ENCODE measurements at regions not wholly inside any gene's neighbourhood (a gene's known extent, or its start where the extent isn't known, plus 50 kb on each side); places are given as distances from the start of the nearest gene placed in this dataset.

DNA sequence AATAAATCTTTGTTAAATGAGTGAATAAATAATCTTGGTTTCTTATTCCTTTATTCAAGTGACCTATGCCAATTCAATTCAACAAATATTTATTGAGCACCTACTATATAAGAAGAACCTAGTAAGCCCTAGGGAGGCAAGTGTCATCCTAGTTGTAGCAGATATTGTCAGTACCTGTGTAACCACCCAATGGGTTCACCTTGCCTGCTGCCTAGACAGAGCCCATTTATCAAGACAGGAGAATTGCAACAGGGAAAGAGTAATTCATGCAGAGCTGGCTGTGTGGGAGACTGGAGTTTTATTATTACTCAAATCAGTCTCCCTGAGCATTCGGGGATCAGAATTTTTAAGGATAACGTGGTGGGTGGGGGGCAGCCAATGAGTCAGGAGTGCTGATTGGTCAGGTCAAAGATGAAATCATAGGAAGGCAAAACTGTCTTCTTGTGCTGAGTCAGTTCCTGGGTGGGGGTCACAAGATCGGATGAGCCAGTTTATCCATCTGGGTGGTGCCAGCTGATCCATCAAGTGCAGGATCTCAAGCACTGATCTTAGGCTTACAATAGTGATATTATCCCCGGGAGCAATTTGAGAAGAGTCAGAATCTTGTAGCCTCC is 53.8 kb upstream of the KCNA3 start:
- Histone ChIP-seq H3K79me2 (ENCODE audit: insufficient read depth, low read length) (no peaks in the 10 kb centered on the region), H2AFZ (ENCODE audit: low read length) (no peak overlapping the region), H3K4me3 (ENCODE audit: low read depth, low read length, poor library complexity, severe bottlenecking) (no peak overlapping the region), H3K9me3 (ENCODE audit: low read length) (no peaks in the 10 kb centered on the region), H3F3A (ENCODE audit: insufficient read depth, low read length) (no peaks in the 10 kb centered on the region), H4K20me1 (ENCODE audit: insufficient read depth, low read length) (no peaks in the 10 kb centered on the region), H3K4me2 (ENCODE audit: low read length) (no peak overlapping the region), H3K4me1 (ENCODE audit: insufficient read depth, low read length, severe bottlenecking) (peaks cover 18% of the 10 kb centered on the region), H3K9me2 (ENCODE audit: low read depth, low read length) (no peaks in the 10 kb centered on the region), H3K27me3 (ENCODE audit: insufficient read depth, low read length) (no peaks in the 10 kb centered on the region), H3K9ac (ENCODE audit: low read length) (no peak overlapping the region), H3K27ac (ENCODE audit: low read depth, low read length, poor library complexity, severe bottlenecking) (no peak overlapping the region), H3K36me3 (ENCODE audit: insufficient read depth, low read length) (no peaks in the 10 kb centered on the region)
- TF ChIP-seq EZH2 (IDR thresholded peaks at IDR 0.05; ENCODE audit: borderline replicate concordance, low read length), result no peak
- TF ChIP-seq, protein P1, sequence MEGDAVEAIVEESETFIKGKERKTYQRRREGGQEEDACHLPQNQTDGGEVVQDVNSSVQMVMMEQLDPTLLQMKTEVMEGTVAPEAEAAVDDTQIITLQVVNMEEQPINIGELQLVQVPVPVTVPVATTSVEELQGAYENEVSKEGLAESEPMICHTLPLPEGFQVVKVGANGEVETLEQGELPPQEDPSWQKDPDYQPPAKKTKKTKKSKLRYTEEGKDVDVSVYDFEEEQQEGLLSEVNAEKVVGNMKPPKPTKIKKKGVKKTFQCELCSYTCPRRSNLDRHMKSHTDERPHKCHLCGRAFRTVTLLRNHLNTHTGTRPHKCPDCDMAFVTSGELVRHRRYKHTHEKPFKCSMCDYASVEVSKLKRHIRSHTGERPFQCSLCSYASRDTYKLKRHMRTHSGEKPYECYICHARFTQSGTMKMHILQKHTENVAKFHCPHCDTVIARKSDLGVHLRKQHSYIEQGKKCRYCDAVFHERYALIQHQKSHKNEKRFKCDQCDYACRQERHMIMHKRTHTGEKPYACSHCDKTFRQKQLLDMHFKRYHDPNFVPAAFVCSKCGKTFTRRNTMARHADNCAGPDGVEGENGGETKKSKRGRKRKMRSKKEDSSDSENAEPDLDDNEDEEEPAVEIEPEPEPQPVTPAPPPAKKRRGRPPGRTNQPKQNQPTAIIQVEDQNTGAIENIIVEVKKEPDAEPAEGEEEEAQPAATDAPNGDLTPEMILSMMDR (IDR thresholded peaks at IDR 0.05; ENCODE audit: low read length), result no peak

DNA sequence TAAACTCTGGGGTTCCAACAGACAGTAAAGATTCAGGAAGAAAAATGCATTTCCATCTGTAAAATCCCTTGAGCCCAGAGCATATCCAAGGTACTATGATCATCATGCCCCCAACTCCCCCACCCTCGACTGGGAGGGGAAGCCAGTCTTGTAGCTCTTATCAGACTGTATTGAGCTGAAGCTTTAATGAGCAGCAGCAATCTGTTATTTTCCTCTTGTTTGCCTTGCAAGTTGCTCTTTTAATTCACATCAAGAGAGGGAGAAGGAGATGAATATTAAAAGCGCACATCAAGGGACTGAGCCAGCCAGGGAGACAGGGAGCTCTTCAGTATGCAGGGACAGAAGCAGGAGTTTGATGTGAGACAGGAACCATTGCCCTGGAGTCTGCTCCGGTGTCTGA is 52.5 kb upstream of the KCNA3 start:
- H3K9ac ChIP-seq (ENCODE audit: low read length), result 0 out of 2 replicates have a peak overlapping the region, but pooled peaks have one; percentile 26
- 0 out of 2 replicates have a peak overlapping the region, but pooled peaks have one; percentile 61 for H2AFZ ChIP-seq (ENCODE audit: low read length)
- H3K9me2 ChIP-seq (ENCODE audit: low read depth, low read length), result no peaks in the 10 kb centered on the region
- TF ChIP-seq, protein P1 (IDR thresholded peaks at IDR 0.05; ENCODE audit: low read length), result no peak
- TF ChIP-seq EZH2 (IDR thresholded peaks at IDR 0.05; ENCODE audit: borderline replicate concordance, low read length), result no peak
- no peaks in the 10 kb centered on the region for H4K20me1 ChIP-seq (ENCODE audit: insufficient read depth, low read length)
- no peak overlapping the region for H3K4me3 ChIP-seq (ENCODE audit: low read depth, low read length, poor library complexity, severe bottlenecking)
- no peaks in the 10 kb centered on the region for H3K36me3 ChIP-seq (ENCODE audit: insufficient read depth, low read length)
- H3K9me3 ChIP-seq (ENCODE audit: low read length), result no peaks in the 10 kb centered on the region
- no peaks in the 10 kb centered on the region for H3K27me3 ChIP-seq (ENCODE audit: insufficient read depth, low read length)
- H3F3A ChIP-seq (ENCODE audit: insufficient read depth, low read length), result no peaks in the 10 kb centered on the region
- H3K4me1 ChIP-seq (ENCODE audit: insufficient read depth, low read length, severe bottlenecking), result peaks cover 18% of the 10 kb centered on the region
- H3K4me2 ChIP-seq (ENCODE audit: low read length), result peak overlapping the region; percentile 47
- peak overlapping the region; percentile 42 for H3K27ac ChIP-seq (ENCODE audit: low read depth, low read length, poor library complexity, severe bottlenecking)
- no peaks in the 10 kb centered on the region for H3K79me2 ChIP-seq (ENCODE audit: insufficient read depth, low read length)

GRCh38 chr1:110726755-110727154 is 52.0 kb upstream of the KCNA3 start:
- Histone ChIP-seq H3F3A (ENCODE audit: insufficient read depth, low read length) (no peaks in the 10 kb centered on the region), H3K9ac (ENCODE audit: low read length) (no peak overlapping the region), H3K9me3 (ENCODE audit: low read length) (no peaks in the 10 kb centered on the region), H3K79me2 (ENCODE audit: insufficient read depth, low read length) (no peaks in the 10 kb centered on the region), H3K36me3 (ENCODE audit: insufficient read depth, low read length) (no peaks in the 10 kb centered on the region), H4K20me1 (ENCODE audit: insufficient read depth, low read length) (no peaks in the 10 kb centered on the region), H3K27me3 (ENCODE audit: insufficient read depth, low read length) (no peaks in the 10 kb centered on the region), H2AFZ (ENCODE audit: low read length) (no peak overlapping the region), H3K4me1 (ENCODE audit: insufficient read depth, low read length, severe bottlenecking) (peaks cover 18% of the 10 kb centered on the region), H3K9me2 (ENCODE audit: low read depth, low read length) (no peaks in the 10 kb centered on the region), H3K27ac (ENCODE audit: low read depth, low read length, poor library complexity, severe bottlenecking) (peak overlapping the region; percentile 42), H3K4me3 (ENCODE audit: low read depth, low read length, poor library complexity, severe bottlenecking) (no peak overlapping the region), H3K4me2 (ENCODE audit: low read length) (peak overlapping the region; percentile 47)
- TF ChIP-seq EZH2 (IDR thresholded peaks at IDR 0.05; ENCODE audit: borderline replicate concordance, low read length), result no peak
- TF ChIP-seq, protein P1 (IDR thresholded peaks at IDR 0.05; ENCODE audit: low read length), result no peak
